NB4 (cell line): ENCODE measurements at regions not wholly inside any gene's neighbourhood (a gene's known extent, or its start where the extent isn't known, plus 50 kb on each side); places are given as distances from the start of the nearest gene placed in this dataset.

ENCODE experiments used
- POLR2A ChIP-seq: IDR thresholded peaks from 2 replicates; pipeline ENCODE4 v1.6.1; 2011; ENCODE audit warnings: mild to moderate bottlenecking; ENCODE audit not compliant: insufficient read length; ENCODE audit errors: extremely low read depth
- TF ChIP-seq, protein P1 (sequence below): IDR thresholded peaks from one replicate; pipeline ENCODE4 v1.5.1; 2012; ENCODE audit warnings: low read depth, low read length
- TF ChIP-seq, protein P2 (sequence below): IDR thresholded peaks from 2 replicates; pipeline ENCODE4 v1.6.1; 2011; ENCODE audit warnings: low read depth, low read length

DNA sequence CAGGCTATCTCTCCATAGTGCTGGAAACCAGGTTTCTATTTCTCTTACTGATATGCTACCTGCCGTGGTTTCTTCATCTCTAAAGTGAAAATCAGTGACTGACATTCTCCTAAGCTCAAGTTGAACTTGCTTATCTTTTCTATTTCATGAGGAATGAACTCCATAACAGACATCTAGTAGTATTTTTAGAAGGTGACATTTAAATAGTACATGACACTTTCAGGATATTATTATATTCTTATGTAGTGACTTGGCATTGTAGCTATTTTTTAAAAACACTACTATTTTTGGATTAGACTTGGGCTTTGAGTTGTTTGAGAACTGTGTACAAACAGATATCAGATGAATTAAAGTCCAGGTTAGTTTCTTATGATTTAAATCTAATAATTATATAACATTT, 1381.8 kb downstream of the DSC3 start:
- TF ChIP-seq POLR2A, result no peak
- TF ChIP-seq, protein P1, sequence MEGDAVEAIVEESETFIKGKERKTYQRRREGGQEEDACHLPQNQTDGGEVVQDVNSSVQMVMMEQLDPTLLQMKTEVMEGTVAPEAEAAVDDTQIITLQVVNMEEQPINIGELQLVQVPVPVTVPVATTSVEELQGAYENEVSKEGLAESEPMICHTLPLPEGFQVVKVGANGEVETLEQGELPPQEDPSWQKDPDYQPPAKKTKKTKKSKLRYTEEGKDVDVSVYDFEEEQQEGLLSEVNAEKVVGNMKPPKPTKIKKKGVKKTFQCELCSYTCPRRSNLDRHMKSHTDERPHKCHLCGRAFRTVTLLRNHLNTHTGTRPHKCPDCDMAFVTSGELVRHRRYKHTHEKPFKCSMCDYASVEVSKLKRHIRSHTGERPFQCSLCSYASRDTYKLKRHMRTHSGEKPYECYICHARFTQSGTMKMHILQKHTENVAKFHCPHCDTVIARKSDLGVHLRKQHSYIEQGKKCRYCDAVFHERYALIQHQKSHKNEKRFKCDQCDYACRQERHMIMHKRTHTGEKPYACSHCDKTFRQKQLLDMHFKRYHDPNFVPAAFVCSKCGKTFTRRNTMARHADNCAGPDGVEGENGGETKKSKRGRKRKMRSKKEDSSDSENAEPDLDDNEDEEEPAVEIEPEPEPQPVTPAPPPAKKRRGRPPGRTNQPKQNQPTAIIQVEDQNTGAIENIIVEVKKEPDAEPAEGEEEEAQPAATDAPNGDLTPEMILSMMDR, result no peak
- TF ChIP-seq, protein P2, sequence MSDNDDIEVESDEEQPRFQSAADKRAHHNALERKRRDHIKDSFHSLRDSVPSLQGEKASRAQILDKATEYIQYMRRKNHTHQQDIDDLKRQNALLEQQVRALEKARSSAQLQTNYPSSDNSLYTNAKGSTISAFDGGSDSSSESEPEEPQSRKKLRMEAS, result no peak
